NB4 (cell line): ENCODE measurements at regions not wholly inside any gene's neighbourhood (a gene's known extent, or its start where the extent isn't known, plus 50 kb on each side); places are given as distances from the start of the nearest gene placed in this dataset.

ENCODE experiments used
- DNase-seq: peaks from one replicate; pipeline ENCODE4 v3.0.0; 2010; ENCODE audit warnings: low read depth
- H3K4me3 ChIP-seq: one replicate; pipeline ENCODE4 v1.5.1; 2011; ENCODE audit warnings: mild to moderate bottlenecking, low read depth, low read length, moderate library complexity
- MAX ChIP-seq: IDR thresholded peaks from 2 replicates; pipeline ENCODE4 v1.6.1; 2011; ENCODE audit warnings: low read depth, low read length
- MYC ChIP-seq: IDR thresholded peaks from 2 replicates; pipeline ENCODE4 v1.6.1; 2011; ENCODE audit warnings: low read depth, low read length
- POLR2A ChIP-seq: IDR thresholded peaks from 2 replicates; pipeline ENCODE4 v1.6.1; 2011; ENCODE audit warnings: mild to moderate bottlenecking; ENCODE audit not compliant: insufficient read length; ENCODE audit errors: extremely low read depth
- TF ChIP-seq, protein P1 (sequence below): IDR thresholded peaks from one replicate; pipeline ENCODE4 v1.5.1; 2012; ENCODE audit warnings: low read depth, low read length

DNA sequence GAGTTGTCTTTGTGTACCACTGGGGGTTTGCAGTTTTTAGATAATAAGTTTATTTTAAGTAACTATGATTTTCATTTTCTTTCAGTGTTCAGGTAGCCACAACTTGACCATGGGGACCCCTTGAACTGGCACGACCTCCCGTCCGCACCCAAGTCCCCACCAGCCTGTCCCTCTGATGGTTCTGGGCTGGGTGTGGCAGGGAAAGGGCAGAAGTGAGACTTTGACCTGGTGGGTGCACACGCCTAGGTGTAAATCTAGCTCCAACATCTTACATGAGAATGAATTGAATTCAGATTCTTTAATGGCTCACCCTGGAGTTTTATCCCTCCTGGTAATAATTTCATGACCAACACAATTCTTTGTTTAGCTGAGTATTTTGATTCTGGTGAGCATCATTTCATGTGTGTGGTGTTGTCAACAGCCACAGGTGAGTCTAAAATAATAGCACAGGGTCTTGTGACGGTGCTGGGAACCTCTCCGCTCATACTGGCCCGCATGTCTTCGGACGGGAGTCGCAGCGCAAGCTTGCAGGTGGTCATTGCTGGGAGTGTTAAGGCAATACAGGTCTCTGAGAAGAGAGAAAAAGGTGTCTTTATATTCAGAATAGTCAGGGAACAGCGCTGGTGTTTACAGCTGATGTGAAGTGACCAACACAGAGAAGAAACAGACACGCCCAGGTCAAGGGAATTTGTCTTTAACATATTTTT, 50.8 kb upstream of the POFUT2 start:
- no peak for DNase-seq
- TF ChIP-seq POLR2A, result no peak
- TF ChIP-seq MAX, result no peak
- TF ChIP-seq, protein P1, sequence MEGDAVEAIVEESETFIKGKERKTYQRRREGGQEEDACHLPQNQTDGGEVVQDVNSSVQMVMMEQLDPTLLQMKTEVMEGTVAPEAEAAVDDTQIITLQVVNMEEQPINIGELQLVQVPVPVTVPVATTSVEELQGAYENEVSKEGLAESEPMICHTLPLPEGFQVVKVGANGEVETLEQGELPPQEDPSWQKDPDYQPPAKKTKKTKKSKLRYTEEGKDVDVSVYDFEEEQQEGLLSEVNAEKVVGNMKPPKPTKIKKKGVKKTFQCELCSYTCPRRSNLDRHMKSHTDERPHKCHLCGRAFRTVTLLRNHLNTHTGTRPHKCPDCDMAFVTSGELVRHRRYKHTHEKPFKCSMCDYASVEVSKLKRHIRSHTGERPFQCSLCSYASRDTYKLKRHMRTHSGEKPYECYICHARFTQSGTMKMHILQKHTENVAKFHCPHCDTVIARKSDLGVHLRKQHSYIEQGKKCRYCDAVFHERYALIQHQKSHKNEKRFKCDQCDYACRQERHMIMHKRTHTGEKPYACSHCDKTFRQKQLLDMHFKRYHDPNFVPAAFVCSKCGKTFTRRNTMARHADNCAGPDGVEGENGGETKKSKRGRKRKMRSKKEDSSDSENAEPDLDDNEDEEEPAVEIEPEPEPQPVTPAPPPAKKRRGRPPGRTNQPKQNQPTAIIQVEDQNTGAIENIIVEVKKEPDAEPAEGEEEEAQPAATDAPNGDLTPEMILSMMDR, result no peak
- TF ChIP-seq MYC, result no peak
- H3K4me3 ChIP-seq, result no peak overlapping the region

- DNase-seq, result no peak
- TF ChIP-seq MYC (no peak), MAX (no peak), POLR2A (no peak)
- TF ChIP-seq, protein P1, result no peak
- no peak overlapping the region for H3K4me3 ChIP-seq
Observed at GRCh38 chr21:45339421-45340402, 52.0 kb upstream of the POFUT2 start.

GRCh38 chr21:45340515-45340914, 52.8 kb upstream of the POFUT2 start:
- TF ChIP-seq POLR2A (no peak), MYC (no peak), MAX (no peak)
- TF ChIP-seq, protein P1, result no peak
- no peak for DNase-seq
- H3K4me3 ChIP-seq, result no peak overlapping the region

GRCh38 chr21:45341261-45341660, 53.6 kb upstream of the POFUT2 start:
- TF ChIP-seq MAX (no peak), MYC (no peak), POLR2A (no peak)
- TF ChIP-seq, protein P1, result no peak
- DNase-seq, result no peak
- H3K4me3 ChIP-seq, result no peak overlapping the region

GRCh38 chr21:45341779-45342178, 54.1 kb upstream of the POFUT2 start:
- no peak overlapping the region for H3K4me3 ChIP-seq
- no peak for DNase-seq
- no peak for TF ChIP-seq POLR2A
- TF ChIP-seq, protein P1, result no peak
- no peak for TF ChIP-seq MYC
- no peak for TF ChIP-seq MAX
